HG02798 (cell line): ENCODE measurements at regions not wholly inside any gene's neighbourhood (a gene's known extent, or its start where the extent isn't known, plus 50 kb on each side); places are given as distances from the start of the nearest gene placed in this dataset.
"Not testable (repeated sequence)": the region's sequence is repeated elsewhere in the genome, so short reads cannot be mapped to it uniquely, and the experiment has no call there.

Source experiments
- ATAC-seq: cut with Tn5 transposase; IDR thresholded peaks from one replicate; pipeline ENCODE4 v1.9.1; 2021; ENCODE audit warnings: mild to moderate bottlenecking; ENCODE audit not compliant: unreplicated experiment, poor library complexity

- no peak for ATAC-seq
These were observed 154.9 kb upstream of the GJE1 start for GRCh38 chr6:141977782-141978181.

- ATAC-seq = no peak
These were observed 155.7 kb upstream of the GJE1 start for GRCh38 chr6:141976994-141977393.

GRCh38 chr6:141969768-141970415 lies 162.8 kb upstream of the GJE1 start:
- not testable (repeated sequence) for ATAC-seq

- no peak for ATAC-seq
These were observed 163.5 kb upstream of the GJE1 start for GRCh38 chr6:141969201-141969600.

- no peak for ATAC-seq
These were observed 164.1 kb upstream of the GJE1 start for GRCh38 chr6:141968632-141969031.

GRCh38 chr6:141965016-141965545 lies 167.6 kb upstream of the GJE1 start:
- no peak for ATAC-seq

- no peak for ATAC-seq
These were observed 169.0 kb upstream of the GJE1 start for GRCh38 chr6:141963543-141964295.

- no peak for ATAC-seq
These were observed 175.5 kb upstream of the GJE1 start for GRCh38 chr6:141957271-141957670.

- ATAC-seq = no peak
These were observed 175.9 kb upstream of the GJE1 start for GRCh38 chr6:141956868-141957267.

GRCh38 chr6:141956046-141956761 lies 176.5 kb upstream of the GJE1 start:
- no peak for ATAC-seq

GRCh38 chr6:141953072-141953471 lies 179.7 kb upstream of the GJE1 start:
- ATAC-seq = no peak

- no peak for ATAC-seq
These were observed 186.2 kb upstream of the GJE1 start for GRCh38 chr6:141946502-141946901.

GRCh38 chr6:141938664-141939063 lies 194.1 kb upstream of the GJE1 start:
- no peak for ATAC-seq

- no peak for ATAC-seq
These were observed 200.0 kb upstream of the GJE1 start for GRCh38 chr6:141932685-141933084.

GRCh38 chr6:141926200-141926900 lies 206.4 kb upstream of the GJE1 start:
- ATAC-seq = peak; percentile 72

- ATAC-seq = no peak
These were observed 207.7 kb upstream of the GJE1 start for GRCh38 chr6:141925001-141925400.

GRCh38 chr6:141922898-141923297 lies 209.8 kb upstream of the GJE1 start:
- no peak for ATAC-seq

- not testable (repeated sequence) for ATAC-seq
These were observed 215.8 kb upstream of the GJE1 start for GRCh38 chr6:141916682-141917505.

- ATAC-seq = no peak
These were observed 218.1 kb upstream of the GJE1 start for GRCh38 chr6:141914646-141915045.
